Stimulated activated CD8-positive, alpha-beta memory T cell treated with anti-CD3 and anti-CD28 coated beads, Interleukin-7, amount 100 ng/mL, for 48 hours (primary cell): ENCODE measurements at regions not wholly inside any gene's neighbourhood (a gene's known extent, or its start where the extent isn't known, plus 50 kb on each side); places are given as distances from the start of the nearest gene placed in this dataset.

ENCODE experiments used
- DNase-seq, 2 donors: peaks; one replicate each; pipeline ENCODE4 v3.0.0-alpha.2; 2020; ENCODE audit warnings: low read depth in 1 of 2; ENCODE audit errors: extremely low read depth in 1 of 2

- no peak for DNase-seq
Measured at GRCh38 chr17:15048933-15049794, 216.0 kb downstream of the PMP22 start.

- no peak for DNase-seq
Measured at GRCh38 chr17:15048381-15048780, 216.7 kb downstream of the PMP22 start.

- DNase-seq: no peak
Measured at GRCh38 chr17:15042311-15042710, 222.8 kb downstream of the PMP22 start.

DNA sequence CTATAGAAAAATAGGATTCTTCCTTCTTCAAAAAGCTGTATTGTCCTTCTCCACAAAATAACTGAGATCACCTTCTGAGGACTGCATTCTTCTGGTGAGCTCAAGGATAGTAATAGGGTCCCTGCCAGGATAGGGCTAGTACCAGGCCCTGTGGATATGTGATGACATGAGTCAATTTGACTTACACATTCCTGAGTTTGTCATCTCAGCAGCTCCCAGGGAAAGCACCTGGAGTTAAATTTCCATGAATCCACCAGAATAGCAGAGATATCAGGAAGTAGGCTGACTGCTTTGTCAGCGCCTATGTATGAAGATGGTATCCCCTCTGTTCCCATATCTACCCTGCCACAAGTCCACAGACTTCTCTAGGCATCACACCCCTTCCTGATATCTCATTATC is 225.8 kb downstream of the PMP22 start:
- no peak for DNase-seq

DNA sequence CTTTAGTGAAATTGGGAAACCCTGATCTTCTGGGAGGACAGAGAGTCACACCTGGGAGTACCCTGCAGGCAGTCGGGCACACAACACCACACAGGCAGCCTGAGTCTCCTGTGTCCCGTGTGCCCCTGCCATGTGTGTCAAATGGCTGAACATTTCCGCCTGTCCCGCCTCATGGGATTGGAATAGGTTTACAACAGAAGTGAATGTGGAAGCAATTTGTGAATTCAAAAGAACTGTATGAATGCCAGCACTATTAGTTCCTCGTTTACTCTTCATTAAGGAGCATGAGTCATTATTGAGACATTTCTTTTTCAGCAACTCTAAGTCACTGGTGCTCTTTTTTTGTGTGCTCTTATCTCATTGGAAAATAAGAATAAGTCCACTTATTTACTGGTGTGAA is 226.5 kb downstream of the PMP22 start:
- no peak for DNase-seq

DNA sequence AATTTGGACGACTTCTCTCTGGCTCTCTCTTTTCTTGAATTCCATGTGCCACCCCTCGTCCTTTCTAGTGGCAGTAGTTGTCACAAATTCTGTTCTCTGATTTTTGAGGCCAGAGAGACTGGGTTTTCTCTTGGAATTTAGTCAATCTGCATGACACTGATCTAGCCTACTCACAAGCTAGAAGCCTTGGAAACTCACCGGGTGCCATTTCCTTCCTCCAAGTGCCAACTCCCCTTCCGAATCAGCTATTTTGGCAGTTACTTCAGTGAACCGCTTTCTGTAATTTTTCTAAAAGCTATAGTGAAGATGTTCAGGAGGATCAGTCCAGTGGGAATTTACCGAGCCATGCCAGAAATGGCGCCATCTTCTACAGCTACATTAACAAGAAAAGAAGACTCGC is 228.9 kb downstream of the PMP22 start:
- DNase-seq: no peak

GRCh38 chr17:15031975-15032374 is 233.2 kb downstream of the PMP22 start:
- no peak for DNase-seq

DNA sequence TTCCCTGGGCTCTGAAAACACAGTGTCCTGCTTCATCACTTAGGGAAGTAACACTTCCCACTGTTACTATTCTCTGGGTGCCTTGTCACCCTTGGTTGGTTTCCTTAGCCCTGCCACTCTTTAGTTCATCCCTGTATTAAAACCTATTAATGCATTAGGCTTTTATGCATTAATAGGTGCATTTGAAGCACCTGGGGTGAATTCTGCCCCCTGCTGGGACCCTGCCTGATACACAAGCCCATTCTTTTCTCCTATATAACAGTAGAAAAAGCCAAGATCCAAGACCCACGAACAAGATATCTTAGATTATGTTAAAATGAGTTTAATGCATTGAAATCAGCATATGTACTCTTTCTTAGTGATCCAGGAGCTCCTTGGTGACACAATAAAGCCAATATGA is 235.7 kb downstream of the PMP22 start:
- no peak for DNase-seq

DNA sequence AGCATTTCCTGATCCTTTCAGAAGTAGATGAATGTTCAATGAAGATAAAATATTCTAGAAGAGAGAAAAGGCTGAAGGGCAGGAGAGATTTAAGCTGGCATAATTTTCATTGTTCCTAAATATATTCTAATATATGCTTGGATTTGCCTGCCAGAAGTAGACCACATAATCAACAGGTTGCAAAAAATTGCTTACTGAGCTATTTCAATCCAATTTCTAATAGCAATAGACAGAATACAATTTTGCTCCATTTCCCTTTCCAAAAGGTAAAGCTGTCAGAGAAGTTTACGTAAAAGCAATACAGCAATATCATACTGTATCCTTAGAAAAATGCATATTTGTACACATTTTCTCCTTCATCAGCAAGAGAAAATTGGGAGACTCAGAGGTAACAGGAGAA is 237.3 kb downstream of the PMP22 start:
- no peak for DNase-seq

DNA sequence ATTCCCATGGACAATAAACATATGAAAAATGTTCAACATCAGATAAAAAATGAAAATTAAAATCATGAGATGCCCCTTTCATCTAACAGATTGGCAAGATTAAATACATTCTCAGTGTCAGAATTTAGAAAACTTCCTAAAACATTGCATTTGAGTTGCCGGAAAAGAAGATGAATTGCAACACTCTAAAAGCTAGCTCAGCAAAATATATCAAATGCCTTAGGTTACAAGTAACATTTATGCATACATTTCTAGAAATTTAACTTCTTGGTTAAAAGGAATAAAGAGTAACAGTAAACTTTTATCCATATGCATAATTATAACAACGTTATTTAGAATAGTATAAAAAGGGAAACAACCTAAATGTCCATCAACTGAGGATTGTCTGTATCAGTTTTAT is 239.0 kb downstream of the PMP22 start:
- no peak for DNase-seq

DNA sequence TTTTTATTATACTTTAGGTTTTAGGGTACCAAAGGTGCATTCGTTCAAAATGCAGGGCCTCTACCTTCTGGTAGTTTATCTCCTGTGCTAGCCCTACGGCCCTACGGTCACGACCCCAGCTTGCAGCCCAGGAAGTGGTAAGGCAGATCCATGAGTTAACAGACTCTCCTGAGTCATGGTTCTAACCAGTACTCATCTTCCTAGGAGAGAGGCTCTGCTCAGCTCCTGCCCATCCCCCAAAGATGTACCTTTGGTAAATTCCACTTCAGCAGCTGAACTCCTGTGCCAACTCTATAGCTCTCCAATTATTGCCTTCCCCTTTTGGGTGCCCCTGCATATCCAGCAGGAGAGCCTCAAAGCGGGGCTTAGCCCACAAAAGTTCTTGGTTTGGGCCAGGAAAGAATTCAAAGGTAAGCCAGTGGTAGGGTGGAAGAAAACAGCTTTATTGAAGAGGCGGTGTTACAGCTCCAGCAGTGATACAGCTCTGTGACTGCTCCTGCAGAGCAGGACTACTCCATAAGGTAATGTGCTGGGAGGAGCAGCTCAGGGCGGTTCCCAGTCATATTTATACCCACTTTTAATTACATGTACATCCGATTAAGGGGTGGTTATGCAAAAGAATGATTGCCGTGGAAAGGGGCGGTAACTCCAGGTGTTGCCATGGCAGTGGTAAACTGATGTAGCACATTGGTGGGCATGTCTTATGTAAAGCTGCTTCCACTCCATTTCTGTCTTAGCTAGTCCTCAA is 241.4 kb downstream of the PMP22 start:
- DNase-seq: no peak

GRCh38 chr17:15019158-15019557 is 246.0 kb downstream of the PMP22 start:
- DNase-seq: no peak

- DNase-seq: no peak
Measured at GRCh38 chr17:15012351-15012980, 252.7 kb downstream of the PMP22 start.

DNA sequence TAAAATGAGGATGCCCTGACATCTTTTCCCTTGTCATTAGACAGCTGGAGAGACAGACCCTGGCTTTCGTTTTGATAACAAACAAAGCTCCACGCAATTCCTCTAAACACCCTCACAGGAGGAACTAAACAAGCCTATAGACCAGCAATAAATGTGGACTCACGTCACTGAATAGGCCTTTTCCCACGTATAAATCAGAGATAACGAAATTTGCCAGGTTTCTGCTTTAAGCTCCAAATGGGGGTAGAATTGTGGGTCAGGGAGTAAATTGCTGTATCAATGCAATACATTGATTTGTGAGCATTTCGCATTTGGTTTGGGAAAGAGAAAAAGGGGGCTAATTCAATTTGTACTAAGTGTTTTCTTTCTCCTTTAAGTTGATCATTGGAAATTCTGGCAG is 256.0 kb downstream of the PMP22 start:
- no peak for DNase-seq

GRCh38 chr17:15007147-15007553 is 258.0 kb downstream of the PMP22 start:
- DNase-seq: no peak

DNA sequence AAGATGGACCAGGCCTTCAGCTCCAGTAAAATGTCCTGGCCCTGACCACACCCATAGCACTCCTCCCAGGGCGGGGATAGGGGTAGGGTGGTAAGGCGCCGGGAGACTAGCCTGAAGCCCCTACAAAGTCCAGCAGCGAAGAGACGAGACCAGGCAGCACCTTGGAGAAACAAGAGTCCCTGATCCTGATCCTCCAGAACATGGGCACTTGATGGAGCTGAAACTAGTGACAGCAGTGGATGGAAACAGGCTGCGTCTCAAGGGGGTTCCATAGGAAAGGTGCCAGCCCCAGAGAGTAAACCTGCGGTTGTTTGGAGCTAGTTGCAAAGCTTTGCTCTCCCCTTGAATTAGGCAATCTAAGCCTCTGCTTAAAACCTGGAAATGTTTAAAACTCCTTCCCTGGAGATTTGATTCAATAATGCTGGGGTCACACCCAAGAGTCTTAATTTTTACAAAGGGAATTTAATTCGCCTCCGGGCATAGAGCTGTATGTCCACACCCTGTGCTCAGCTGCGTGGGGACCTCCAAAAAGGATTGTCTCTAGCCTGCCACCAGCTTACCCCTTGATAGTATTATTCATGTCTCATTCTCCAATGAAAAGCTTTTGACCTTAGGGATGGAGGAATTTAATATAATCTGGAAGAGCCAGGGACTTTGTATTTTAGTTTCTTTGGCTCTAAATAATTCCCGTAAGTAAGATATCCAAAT is 258.6 kb downstream of the PMP22 start:
- DNase-seq: no peak

- no peak for DNase-seq
Measured at GRCh38 chr17:15000661-15001060, 264.5 kb downstream of the PMP22 start.

- no peak for DNase-seq
Measured at GRCh38 chr17:14997290-14997689, 267.8 kb downstream of the PMP22 start.

- DNase-seq: no peak
Measured at GRCh38 chr17:14986127-14986526, 279.0 kb downstream of the PMP22 start.

- DNase-seq: no peak
Measured at GRCh38 chr17:14972844-14973243, 292.3 kb downstream of the PMP22 start.

GRCh38 chr17:14971054-14971453 is 294.1 kb downstream of the PMP22 start:
- no peak for DNase-seq
